A549 (cell line): ENCODE measurements at regions not wholly inside any gene's neighbourhood (a gene's known extent, or its start where the extent isn't known, plus 50 kb on each side); places are given as distances from the start of the nearest gene placed in this dataset.

Source experiments
- TF ChIP-seq, protein P1 (sequence below): fragments of >200 bp; sonication (Bioruptor Twin); formaldehyde crosslinking; IDR thresholded peaks from 3 replicates; pipeline ENCODE4 v1.5.1; 2016
- TF ChIP-seq, protein P2 (sequence below): IDR thresholded peaks from 2 replicates; pipeline ENCODE4 v1.6.1; 2012; ENCODE audit warnings: low read depth, borderline replicate concordance

DNA sequence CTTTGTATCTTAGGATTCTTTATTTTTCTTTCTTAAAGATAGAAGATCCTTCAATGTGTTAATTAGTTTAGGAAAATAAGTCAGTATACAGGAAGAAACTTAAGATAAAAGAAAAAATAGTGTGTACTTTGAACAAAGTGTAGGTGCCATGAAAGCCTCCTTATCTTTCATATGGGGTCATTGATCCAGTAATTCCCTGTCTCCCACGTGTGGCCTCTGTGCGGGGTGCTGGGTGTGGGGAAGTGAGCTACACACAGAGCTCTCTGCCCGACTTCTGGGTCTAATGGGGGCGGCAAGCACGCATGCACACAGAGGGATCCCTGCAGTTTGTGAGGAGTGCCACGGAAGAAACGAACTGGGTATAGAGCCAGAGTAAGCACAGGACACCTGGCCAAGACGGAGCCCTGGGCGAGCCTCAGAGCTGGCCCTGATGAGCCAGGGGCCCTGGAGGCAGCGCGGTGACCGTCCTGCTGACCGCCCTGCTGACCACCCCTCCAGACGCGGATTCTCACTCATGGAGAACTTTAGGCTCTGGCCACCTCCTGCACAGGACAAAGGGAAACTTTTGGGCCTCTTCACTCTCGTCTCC, 253.5 kb downstream of the ACKR3 start:
- TF ChIP-seq, protein P1, sequence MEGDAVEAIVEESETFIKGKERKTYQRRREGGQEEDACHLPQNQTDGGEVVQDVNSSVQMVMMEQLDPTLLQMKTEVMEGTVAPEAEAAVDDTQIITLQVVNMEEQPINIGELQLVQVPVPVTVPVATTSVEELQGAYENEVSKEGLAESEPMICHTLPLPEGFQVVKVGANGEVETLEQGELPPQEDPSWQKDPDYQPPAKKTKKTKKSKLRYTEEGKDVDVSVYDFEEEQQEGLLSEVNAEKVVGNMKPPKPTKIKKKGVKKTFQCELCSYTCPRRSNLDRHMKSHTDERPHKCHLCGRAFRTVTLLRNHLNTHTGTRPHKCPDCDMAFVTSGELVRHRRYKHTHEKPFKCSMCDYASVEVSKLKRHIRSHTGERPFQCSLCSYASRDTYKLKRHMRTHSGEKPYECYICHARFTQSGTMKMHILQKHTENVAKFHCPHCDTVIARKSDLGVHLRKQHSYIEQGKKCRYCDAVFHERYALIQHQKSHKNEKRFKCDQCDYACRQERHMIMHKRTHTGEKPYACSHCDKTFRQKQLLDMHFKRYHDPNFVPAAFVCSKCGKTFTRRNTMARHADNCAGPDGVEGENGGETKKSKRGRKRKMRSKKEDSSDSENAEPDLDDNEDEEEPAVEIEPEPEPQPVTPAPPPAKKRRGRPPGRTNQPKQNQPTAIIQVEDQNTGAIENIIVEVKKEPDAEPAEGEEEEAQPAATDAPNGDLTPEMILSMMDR: no peak
- TF ChIP-seq, protein P2, sequence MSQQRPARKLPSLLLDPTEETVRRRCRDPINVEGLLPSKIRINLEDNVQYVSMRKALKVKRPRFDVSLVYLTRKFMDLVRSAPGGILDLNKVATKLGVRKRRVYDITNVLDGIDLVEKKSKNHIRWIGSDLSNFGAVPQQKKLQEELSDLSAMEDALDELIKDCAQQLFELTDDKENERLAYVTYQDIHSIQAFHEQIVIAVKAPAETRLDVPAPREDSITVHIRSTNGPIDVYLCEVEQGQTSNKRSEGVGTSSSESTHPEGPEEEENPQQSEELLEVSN: no peak
